Activated naive CD4-positive, alpha-beta T cell treated with anti-CD3 and anti-CD28 coated beads, Interleukin-2, amount 50 U/mL, for 72 hours (primary cell): ENCODE measurements at regions not wholly inside any gene's neighbourhood (a gene's known extent, or its start where the extent isn't known, plus 50 kb on each side); places are given as distances from the start of the nearest gene placed in this dataset.

Source experiments
- ATAC-seq, 2 donors: fragments of 150-1000 bp; cut with Tn5 transposase; 2 replicates each; pipeline ENCODE4 v1.10.0; 2021; ENCODE audit warnings: mild to moderate bottlenecking in 2 of 2, moderate library complexity in 2 of 2
- DNase-seq, 2 donors: peaks; one replicate each; pipeline ENCODE4 v3.0.0; 2021 to 2022; ENCODE audit warnings: low spot score in 2 of 2
- H3K27ac Mint-ChIP-seq, 2 donors: one replicate each; pipeline ENCODE4 v1.8.0; 2022; ENCODE audit warnings: mild to moderate bottlenecking in 2 of 2, mixed read lengths in 2 of 2
- H3K36me3 Mint-ChIP-seq, 2 donors: one replicate each; pipeline ENCODE4 v1.8.0; 2022; ENCODE audit warnings: mixed read lengths in 2 of 2
- H3K9me3 Mint-ChIP-seq, 2 donors: one replicate each; pipeline ENCODE4 v1.8.0; 2022; ENCODE audit warnings: mixed read lengths in 2 of 2

DNA sequence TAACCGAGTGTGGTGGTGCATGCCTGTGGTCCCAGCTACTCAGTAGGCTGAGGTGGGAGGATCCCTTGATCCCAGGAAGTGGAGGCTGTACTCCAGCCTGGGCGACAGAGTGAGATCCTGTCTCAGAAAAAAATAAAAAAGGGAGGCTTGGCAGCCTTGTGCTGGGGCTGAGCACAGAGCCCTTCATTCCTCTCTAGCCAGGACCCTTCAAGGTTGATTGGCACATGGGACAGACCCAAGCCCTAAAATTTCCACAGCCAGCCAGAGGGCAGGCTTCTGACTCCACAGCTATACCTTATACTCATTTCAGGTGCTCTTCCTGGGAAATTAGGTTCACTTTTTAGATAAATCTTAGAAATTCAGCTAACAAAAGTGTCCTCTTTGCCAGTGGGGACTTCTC lies 553.0 kb upstream of the CPEB2 start:
- Mint-ChIP-seq H3K36me3 (no peaks in the 10 kb centered on the region), H3K9me3 (peaks cover 8 to 10% of the 10 kb centered on the region in 2 donors), H3K27ac (no peak overlapping the region)
- DNase-seq (no peak), ATAC-seq (no peak)

DNA sequence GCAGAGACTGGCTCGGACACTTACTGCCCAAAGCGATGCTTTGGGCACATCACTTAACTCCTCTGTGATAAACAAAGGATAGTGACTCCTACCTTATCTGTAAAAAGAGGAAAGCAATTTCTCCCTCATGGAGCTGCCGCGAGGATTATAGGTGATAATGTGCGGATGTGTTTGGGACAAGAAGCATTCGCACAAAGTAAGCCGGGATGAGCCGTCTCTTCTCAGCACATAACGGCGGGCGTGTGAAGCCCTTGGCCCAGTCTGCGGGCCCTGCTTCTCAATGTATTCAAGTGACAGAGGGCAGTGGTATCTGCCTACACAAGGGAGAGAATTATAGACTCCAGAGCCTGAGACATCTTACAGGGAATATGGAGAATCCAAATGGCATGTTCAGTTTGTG lies 550.3 kb upstream of the CPEB2 start:
- Mint-ChIP-seq H3K36me3 (no peaks in the 10 kb centered on the region), H3K9me3 (no peaks in the 10 kb centered on the region), H3K27ac (no peak overlapping the region)
- DNase-seq (no peak), ATAC-seq (no peak)

DNA sequence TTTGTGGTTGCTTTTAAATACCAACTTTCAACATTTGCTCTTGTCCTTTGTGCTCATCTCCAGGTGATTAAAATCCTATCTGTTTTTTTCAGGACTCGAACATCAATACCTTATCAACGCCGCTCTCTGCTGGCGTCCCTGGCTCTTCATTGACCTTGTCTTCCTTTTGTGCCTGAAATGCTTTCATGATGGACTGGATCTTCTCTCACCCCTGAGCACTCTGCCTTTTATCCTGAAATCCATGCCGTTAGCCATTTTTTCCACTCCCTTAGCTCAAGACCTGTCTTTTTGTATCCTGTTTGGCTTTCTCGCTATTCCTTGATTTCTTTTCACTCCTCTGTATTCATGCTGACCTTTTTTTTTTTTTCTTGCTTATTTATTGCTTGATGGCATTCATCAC lies 549.5 kb upstream of the CPEB2 start:
- H3K9me3 Mint-ChIP-seq = no peaks in the 10 kb centered on the region
- ATAC-seq (no peak), DNase-seq (no peak)
- H3K36me3 Mint-ChIP-seq = no peaks in the 10 kb centered on the region
- no peak overlapping the region for H3K27ac Mint-ChIP-seq

DNA sequence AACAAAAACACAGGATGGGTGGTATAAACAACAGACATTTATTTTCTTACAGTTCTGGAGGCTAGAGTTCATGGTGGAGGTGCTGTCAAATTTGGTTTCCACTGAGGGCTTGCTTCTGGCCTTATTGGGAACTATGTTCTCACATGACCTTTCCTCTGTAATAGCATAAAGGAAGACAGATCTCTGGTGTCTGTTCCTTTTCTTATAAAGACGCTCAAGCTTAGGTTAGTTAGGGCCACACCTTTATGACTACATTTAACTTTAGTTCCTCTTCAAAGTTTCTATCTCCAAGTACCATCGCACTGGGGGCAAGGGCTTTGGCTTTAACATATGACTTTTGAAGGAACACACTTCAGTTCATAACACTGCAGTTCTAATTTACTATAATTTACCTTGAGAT lies 543.8 kb upstream of the CPEB2 start:
- Mint-ChIP-seq H3K27ac (no peak overlapping the region), H3K36me3 (no peaks in the 10 kb centered on the region), H3K9me3 (peaks cover 5 to 6% of the 10 kb centered on the region in 2 donors)
- DNase-seq = no peak
- ATAC-seq = no peak

DNA sequence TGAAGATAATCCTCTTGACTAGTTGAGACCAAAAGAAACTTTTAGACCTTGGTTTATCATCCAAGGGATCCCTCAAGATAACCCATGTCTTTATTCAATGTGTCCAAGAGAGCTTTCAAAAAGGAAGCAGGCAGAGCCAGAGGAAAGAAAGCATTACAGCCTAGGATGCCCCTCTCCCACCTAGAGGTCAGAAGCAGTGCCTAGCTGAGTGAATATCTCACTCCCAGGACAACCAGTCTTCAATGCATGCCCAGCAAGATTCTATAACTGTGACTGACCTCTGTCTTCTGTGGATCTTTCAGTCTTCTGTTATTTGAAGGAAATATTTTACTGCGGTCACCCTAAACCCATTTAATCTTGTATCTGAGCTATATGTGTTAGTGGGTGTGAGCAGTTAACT lies 537.2 kb upstream of the CPEB2 start:
- ATAC-seq = no peak
- DNase-seq = no peak
- no peak overlapping the region for H3K27ac Mint-ChIP-seq
- no peaks in the 10 kb centered on the region for H3K36me3 Mint-ChIP-seq
- H3K9me3 Mint-ChIP-seq = peaks cover 6 to 12% of the 10 kb centered on the region in 2 donors

DNA sequence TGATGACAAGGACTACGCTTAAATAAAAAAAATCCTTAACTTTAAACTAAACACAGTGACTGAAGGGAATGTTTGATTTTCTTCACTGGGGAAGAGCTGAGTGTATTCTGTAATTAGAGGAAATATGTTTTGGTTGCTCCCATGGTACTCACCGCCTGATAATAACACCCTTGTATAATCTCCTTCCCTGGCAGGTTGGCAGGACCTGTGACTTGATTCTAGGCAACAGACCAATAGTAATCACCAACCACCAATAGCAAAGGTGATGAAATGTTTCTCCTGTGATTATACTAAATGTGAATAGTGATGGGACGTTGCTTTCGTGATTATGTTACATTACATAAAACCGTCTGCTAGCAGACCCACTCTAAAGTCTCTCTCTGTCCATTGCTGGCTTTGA lies 536.8 kb upstream of the CPEB2 start:
- DNase-seq (no peak), ATAC-seq (no peak)
- no peaks in the 10 kb centered on the region for H3K36me3 Mint-ChIP-seq
- H3K9me3 Mint-ChIP-seq = peaks cover 4 to 12% of the 10 kb centered on the region in 2 donors
- no peak overlapping the region for H3K27ac Mint-ChIP-seq

DNA sequence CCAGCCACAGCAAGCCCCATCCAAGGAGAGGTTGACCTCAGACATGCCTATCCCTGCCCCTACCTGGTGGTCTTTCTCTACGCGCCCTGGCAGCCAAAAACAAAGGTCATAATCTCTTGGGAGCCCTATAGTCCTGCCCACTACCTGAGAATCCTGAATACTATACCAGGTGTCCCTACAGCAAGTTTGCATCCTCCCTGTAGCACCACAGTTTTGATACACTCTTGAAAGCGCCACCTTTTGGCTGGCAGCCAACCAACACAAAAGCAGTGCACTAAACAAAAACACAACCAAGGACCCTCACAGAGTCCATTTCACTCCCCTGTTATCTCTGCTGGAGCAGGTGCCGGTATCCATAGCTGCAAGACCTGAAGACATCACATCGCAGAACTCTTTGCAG lies 523.8 kb upstream of the CPEB2 start:
- H3K36me3 Mint-ChIP-seq = no peaks in the 10 kb centered on the region
- no peak for DNase-seq
- ATAC-seq = no peak
- peaks cover 5% of the 10 kb centered on the region in 2 donors for H3K9me3 Mint-ChIP-seq
- no peak overlapping the region for H3K27ac Mint-ChIP-seq

DNA sequence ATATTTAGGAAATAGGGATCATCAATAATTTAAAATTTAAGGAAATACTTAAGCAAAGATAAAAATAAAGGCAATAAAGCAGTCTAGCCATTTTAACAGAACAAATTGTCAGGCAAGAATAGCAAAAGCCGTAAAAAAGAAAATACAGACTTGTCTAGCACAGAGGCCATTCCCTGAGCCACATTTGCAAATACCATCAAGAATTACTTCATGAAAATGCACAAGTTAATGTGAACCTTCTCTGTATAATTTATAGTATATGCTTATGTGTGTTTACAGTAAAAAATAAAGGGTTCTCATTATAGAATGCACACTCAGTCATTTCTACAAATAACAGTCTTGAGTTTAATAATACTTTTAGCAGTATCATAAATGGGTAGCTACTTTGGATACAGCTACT lies 505.9 kb upstream of the CPEB2 start:
- ATAC-seq = no peak
- Mint-ChIP-seq H3K36me3 (no peaks in the 10 kb centered on the region), H3K9me3 (peaks cover 4 to 7% of the 10 kb centered on the region in 2 donors), H3K27ac (no peak overlapping the region)
- DNase-seq = no peak

DNA sequence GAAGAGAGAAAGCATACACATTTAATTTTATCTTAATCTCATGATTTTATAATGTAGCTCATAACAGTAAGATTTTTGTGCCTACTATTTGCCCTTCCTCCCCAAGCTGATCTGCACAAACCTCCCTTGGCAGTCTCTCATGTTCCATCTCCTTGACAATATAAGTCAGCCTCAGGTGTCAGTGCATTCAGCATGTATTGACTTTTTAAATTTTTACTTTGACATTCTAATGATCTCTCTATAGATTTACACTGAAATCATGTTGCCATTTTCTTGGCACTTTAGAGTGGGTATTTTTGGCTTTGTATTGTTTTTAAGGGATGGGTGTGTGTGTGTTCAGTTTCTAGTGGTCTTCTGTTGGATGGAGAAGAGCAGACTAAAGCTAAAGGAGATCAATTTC lies 505.3 kb upstream of the CPEB2 start:
- Mint-ChIP-seq H3K27ac (no peak overlapping the region), H3K36me3 (no peaks in the 10 kb centered on the region), H3K9me3 (peaks cover 4 to 7% of the 10 kb centered on the region in 2 donors)
- DNase-seq (no peak), ATAC-seq (no peak)

DNA sequence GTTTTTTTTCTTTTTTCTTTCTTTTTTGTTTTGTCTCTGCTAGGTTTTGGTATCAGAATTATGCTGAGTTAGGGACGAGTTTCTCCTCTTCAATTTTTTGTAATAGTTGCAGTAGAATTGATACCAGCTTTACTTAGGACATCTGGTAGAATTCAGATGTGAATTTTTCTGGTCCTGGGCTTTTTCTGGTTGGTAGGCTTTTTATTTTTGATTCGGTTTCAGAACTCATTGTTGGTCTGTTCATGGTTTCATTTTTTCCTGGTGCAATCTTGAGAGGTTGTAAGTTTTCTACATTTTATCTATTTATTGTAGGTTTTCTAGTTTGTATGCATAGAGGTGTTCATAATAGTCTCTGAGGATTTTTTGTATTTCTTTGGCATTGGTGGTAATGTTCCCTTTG lies 498.1 kb upstream of the CPEB2 start:
- DNase-seq = no peak
- H3K9me3 Mint-ChIP-seq = peaks cover 0 to 4% of the 10 kb centered on the region in 2 donors
- no peaks in the 10 kb centered on the region for H3K36me3 Mint-ChIP-seq
- ATAC-seq = no peak
- H3K27ac Mint-ChIP-seq = no peak overlapping the region

DNA sequence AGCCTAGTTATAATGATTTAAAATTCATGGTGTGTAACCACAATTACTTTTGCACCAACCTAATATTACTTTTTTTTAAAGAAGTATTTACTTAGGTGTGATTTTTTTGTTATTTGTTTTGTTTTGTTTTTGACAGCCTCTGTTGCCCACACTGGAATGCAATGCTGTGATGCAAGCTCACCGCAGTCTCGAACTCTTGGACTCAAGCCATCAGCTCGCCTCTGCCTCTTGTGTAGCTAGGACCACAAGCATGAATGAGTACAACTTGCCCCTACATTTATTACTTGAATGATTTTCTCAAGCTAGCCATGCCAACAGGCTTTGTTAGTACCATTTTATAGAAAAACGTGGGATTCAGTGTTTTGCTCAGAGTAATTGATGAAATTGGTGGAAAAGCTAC lies 488.8 kb upstream of the CPEB2 start:
- Mint-ChIP-seq H3K9me3 (no peaks in the 10 kb centered on the region), H3K36me3 (no peaks in the 10 kb centered on the region), H3K27ac (no peak overlapping the region)
- no peak for ATAC-seq
- no peak for DNase-seq

DNA sequence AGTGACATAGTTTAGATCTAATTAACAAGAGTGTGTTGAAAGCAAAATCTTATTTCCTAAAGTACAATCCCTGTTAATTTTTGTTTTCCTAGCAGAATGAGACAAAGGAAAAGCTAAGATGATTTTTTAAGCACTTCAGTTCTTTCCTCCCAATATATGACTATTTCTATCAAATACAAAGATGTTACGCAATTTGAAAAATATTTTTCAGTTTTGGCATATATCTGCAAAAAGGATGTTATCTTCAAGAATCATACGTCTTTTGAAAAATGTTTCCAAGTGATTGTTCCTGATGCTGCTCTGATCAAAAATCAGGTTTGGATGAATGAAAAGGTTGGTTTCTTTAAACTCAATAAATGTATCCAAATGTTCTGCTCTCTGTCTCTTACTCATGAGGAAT lies 486.7 kb upstream of the CPEB2 start:
- Mint-ChIP-seq H3K9me3 (no peaks in the 10 kb centered on the region), H3K27ac (no peak overlapping the region), H3K36me3 (no peaks in the 10 kb centered on the region)
- ATAC-seq (no peak), DNase-seq (no peak)

DNA sequence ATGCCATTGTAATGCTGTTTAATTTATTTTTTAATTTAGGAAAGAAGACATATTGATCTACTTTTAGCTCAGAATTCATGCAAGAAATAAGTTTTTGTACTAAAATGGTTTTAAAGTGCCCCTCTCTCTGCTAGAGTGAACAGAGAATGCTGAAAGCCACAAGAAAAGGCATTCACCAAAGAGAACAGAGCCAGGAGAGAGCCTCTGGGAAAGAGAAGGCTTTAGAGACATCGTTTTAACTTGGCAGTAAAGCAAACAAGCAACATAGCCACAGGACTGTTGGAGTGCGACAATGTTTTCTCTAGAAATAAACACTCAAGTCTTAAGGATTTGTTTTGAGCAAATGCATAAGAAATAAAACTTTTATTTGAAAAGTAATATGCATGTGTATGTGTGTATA lies 484.1 kb upstream of the CPEB2 start:
- Mint-ChIP-seq H3K27ac (no peak overlapping the region), H3K36me3 (no peaks in the 10 kb centered on the region), H3K9me3 (no peaks in the 10 kb centered on the region)
- DNase-seq (no peak), ATAC-seq (no peak)

DNA sequence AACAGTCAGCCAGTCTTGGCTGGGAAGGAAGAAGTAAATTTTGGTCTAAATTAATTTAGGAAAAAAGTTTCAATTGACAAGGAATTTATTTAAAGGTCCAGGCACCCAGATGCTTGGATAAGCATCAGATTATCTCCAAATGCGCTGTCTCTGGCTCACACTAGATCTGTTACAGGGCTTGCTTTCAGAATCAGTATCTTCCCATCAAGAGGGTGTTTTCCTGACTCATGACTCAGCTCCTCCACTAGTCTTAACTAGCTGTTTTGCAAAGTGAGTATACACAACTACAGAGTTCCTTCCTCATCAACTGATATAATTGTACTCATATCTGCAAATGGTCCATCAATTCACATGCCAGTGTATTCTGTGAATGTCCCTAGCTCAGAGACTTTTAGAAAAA lies 482.1 kb upstream of the CPEB2 start:
- ATAC-seq = peak in 1 of 2 donors; percentile 50
- H3K27ac Mint-ChIP-seq = no peak overlapping the region
- no peak for DNase-seq
- no peaks in the 10 kb centered on the region for H3K9me3 Mint-ChIP-seq
- no peaks in the 10 kb centered on the region for H3K36me3 Mint-ChIP-seq

DNA sequence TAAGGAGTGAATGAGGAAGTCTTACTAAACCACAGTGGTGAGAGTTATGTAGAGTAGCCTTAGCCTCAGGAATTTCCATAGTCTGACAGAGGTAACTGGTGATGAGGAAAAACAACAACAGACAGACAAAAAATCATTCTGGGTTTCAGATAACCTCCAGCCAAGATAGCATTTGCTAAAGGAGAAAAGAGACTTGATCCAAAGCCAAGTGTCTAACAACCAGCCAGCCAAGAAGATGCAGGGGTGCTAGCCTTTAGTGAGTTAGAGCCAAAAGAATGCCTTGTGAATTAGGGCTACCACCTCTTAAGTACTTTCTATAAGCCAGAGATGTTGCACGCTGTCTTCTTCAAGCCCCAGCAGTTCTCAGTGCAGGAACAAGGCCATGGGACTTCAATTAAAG lies 478.0 kb upstream of the CPEB2 start:
- DNase-seq = no peak
- Mint-ChIP-seq H3K9me3 (peaks cover 0 to 4% of the 10 kb centered on the region in 2 donors), H3K27ac (no peak overlapping the region), H3K36me3 (no peaks in the 10 kb centered on the region)
- ATAC-seq = no peak

DNA sequence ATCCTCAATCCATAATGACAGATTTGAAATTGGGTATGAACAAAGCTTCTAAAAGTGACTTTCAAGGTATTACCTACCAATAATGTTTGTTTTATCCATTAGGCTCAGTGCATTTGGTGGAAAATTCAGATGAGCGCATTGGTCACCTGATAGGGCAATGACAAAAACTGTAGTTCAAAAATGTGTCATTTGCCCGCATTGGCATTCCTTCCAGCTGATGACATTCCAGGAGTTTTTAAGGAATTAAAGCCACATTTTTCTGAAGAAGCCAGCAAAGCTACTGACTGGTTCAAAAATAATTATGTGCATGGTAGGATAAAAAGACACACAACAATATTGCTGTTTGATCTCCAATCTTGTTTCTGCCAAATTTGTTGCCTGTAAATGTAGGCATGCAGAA lies 473.4 kb upstream of the CPEB2 start:
- no peak for ATAC-seq
- H3K27ac Mint-ChIP-seq = no peak overlapping the region
- no peak for DNase-seq

DNA sequence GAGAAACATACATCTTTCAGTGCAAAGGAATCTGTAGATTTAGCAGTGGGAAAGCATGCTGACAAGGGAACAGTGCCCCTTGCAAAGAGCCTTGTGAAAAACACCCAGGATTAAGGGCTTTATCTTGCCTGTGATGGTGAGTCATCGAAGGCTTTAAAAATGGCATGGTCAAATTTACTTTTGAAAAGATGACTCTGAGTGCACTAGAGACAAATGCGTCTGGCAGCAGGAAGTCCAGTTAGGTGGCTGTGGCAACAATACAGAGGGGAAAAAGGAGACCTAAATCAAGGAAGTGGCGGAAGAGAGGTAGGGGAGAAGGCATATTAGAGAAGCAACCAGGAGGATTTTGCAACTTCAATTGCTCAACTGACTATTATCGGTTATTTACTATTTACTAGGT lies 472.6 kb upstream of the CPEB2 start:
- no peak for ATAC-seq
- H3K27ac Mint-ChIP-seq = no peak overlapping the region

More for the DNA sequence above, 473.4 kb upstream of the CPEB2 start:
- Mint-ChIP-seq H3K9me3 (peaks cover 8 to 10% of the 10 kb centered on the region in 2 donors), H3K36me3 (no peaks in the 10 kb centered on the region)

DNA sequence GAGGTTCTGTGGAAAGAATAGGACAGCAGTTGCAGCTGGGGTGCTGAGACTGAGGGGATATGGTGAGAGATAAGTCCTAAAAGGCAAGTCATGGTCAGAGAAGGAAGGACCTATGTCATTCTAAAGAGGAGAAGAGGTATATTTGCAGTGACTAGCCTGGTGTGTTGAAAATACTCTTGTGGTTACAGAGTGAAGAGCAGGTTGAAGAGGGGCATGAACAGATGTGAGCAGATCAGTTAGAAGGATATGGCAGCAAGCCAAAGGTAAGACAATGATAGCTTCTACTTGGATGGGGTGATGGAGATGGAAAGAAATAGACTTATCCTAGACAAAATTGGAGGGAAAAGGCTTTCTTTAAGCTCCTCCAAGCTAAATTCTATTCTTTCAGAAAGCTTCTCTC lies 469.8 kb upstream of the CPEB2 start:
- ATAC-seq (no peak), DNase-seq (no peak)
- Mint-ChIP-seq H3K27ac (no peak overlapping the region), H3K9me3 (peaks cover 5 to 8% of the 10 kb centered on the region in 2 donors), H3K36me3 (no peaks in the 10 kb centered on the region)

More for the DNA sequence above, 472.6 kb upstream of the CPEB2 start:
- Mint-ChIP-seq H3K9me3 (peaks cover 8 to 10% of the 10 kb centered on the region in 2 donors), H3K36me3 (no peaks in the 10 kb centered on the region)
- no peak for DNase-seq

DNA sequence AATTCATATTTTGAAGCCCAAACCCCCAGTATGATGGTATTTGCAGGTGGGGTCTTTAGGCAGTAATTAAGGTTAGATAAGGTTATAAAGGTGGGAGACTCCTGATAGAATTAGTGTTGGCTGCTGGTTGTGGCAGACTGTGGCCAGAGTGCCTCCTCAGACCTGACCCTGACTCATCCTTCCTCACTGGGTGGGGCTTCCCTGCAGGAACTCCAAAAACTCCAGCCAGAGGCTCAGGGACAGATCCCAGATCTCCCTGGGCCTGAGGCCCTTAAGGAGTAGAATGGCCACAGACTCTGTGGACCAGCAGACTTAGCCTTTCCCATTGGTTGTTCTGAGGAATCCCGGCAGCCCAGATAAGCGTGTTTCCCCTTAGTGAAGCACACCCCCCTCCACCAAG lies 463.0 kb upstream of the CPEB2 start:
- Mint-ChIP-seq H3K36me3 (peaks cover 0 to 6% of the 10 kb centered on the region in 2 donors), H3K27ac (no peak overlapping the region), H3K9me3 (peaks cover 9 to 18% of the 10 kb centered on the region in 2 donors)
- ATAC-seq (no peak), DNase-seq (no peak)
